ENCODE measurements at regions not wholly inside any gene's neighbourhood (a gene's known extent, or its start where the extent isn't known, plus 50 kb on each side); places are given as distances from the start of the nearest gene placed in this dataset.

DNA sequence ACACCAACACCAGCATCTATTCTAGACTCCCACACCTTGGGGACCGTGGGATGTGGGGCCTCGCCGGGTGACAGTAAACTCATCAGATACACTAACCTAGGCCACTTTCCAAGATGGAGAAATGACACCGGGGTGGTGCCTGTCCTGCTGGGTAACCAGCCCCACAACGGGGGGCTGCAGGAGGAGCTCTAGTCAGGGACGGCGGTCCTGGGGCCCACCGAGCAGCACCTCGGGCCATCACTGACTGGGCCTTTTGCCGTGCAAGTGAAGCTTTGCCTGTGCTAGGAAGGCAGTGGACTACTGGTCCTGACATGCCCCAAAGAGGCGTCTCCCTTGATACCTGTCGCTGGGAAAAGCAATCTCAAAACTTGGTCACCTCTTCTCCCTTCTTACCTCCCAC, 260.3 kb upstream of the IRX1 start (continued):
- TF ChIP-seq, protein P1, sequence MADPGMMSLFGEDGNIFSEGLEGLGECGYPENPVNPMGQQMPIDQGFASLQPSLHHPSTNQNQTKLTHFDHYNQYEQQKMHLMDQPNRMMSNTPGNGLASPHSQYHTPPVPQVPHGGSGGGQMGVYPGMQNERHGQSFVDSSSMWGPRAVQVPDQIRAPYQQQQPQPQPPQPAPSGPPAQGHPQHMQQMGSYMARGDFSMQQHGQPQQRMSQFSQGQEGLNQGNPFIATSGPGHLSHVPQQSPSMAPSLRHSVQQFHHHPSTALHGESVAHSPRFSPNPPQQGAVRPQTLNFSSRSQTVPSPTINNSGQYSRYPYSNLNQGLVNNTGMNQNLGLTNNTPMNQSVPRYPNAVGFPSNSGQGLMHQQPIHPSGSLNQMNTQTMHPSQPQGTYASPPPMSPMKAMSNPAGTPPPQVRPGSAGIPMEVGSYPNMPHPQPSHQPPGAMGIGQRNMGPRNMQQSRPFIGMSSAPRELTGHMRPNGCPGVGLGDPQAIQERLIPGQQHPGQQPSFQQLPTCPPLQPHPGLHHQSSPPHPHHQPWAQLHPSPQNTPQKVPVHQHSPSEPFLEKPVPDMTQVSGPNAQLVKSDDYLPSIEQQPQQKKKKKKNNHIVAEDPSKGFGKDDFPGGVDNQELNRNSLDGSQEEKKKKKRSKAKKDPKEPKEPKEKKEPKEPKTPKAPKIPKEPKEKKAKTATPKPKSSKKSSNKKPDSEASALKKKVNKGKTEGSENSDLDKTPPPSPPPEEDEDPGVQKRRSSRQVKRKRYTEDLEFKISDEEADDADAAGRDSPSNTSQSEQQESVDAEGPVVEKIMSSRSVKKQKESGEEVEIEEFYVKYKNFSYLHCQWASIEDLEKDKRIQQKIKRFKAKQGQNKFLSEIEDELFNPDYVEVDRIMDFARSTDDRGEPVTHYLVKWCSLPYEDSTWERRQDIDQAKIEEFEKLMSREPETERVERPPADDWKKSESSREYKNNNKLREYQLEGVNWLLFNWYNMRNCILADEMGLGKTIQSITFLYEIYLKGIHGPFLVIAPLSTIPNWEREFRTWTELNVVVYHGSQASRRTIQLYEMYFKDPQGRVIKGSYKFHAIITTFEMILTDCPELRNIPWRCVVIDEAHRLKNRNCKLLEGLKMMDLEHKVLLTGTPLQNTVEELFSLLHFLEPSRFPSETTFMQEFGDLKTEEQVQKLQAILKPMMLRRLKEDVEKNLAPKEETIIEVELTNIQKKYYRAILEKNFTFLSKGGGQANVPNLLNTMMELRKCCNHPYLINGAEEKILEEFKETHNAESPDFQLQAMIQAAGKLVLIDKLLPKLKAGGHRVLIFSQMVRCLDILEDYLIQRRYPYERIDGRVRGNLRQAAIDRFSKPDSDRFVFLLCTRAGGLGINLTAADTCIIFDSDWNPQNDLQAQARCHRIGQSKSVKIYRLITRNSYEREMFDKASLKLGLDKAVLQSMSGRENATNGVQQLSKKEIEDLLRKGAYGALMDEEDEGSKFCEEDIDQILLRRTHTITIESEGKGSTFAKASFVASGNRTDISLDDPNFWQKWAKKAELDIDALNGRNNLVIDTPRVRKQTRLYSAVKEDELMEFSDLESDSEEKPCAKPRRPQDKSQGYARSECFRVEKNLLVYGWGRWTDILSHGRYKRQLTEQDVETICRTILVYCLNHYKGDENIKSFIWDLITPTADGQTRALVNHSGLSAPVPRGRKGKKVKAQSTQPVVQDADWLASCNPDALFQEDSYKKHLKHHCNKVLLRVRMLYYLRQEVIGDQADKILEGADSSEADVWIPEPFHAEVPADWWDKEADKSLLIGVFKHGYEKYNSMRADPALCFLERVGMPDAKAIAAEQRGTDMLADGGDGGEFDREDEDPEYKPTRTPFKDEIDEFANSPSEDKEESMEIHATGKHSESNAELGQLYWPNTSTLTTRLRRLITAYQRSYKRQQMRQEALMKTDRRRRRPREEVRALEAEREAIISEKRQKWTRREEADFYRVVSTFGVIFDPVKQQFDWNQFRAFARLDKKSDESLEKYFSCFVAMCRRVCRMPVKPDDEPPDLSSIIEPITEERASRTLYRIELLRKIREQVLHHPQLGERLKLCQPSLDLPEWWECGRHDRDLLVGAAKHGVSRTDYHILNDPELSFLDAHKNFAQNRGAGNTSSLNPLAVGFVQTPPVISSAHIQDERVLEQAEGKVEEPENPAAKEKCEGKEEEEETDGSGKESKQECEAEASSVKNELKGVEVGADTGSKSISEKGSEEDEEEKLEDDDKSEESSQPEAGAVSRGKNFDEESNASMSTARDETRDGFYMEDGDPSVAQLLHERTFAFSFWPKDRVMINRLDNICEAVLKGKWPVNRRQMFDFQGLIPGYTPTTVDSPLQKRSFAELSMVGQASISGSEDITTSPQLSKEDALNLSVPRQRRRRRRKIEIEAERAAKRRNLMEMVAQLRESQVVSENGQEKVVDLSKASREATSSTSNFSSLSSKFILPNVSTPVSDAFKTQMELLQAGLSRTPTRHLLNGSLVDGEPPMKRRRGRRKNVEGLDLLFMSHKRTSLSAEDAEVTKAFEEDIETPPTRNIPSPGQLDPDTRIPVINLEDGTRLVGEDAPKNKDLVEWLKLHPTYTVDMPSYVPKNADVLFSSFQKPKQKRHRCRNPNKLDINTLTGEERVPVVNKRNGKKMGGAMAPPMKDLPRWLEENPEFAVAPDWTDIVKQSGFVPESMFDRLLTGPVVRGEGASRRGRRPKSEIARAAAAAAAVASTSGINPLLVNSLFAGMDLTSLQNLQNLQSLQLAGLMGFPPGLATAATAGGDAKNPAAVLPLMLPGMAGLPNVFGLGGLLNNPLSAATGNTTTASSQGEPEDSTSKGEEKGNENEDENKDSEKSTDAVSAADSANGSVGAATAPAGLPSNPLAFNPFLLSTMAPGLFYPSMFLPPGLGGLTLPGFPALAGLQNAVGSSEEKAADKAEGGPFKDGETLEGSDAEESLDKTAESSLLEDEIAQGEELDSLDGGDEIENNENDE (IDR thresholded peaks at IDR 0.05; ENCODE audit: insufficient replicate concordance, low read length): no peak
- TF ChIP-seq EP300 (IDR thresholded peaks at IDR 0.05; ENCODE audit: borderline replicate concordance in 1 of 2, low read depth in 2 of 2, low read length in 2 of 2) (no peak), GTF2F1 (IDR thresholded peaks at IDR 0.05; ENCODE audit: borderline replicate concordance, low read depth, low read length) (no peak), CHD1 (IDR thresholded peaks at IDR 0.05; ENCODE audit: low read depth, low read length) (no peak), JUND (IDR thresholded peaks at IDR 0.05; ENCODE audit: low read length) (no peak), BRCA1 (IDR thresholded peaks at IDR 0.05; ENCODE audit: low read depth, low read length) (no peak)
